CD4-positive, alpha-beta T cell (primary cell): ENCODE measurements at regions not wholly inside any gene's neighbourhood (a gene's known extent, or its start where the extent isn't known, plus 50 kb on each side); places are given as distances from the start of the nearest gene placed in this dataset.

Experiments used
- ATAC-seq: fragments of 200-7000 bp; cut with Tn5 transposase; one replicate; pipeline ENCODE4 v1.10.0; 2022; ENCODE audit warnings: mild to moderate bottlenecking; ENCODE audit not compliant: poor library complexity
- CTCF ChIA-PET: fragments of 350-600 bp; sonication (Branson Sonifier 250); formaldehyde crosslinking; loops from one replicate; lab custom pipeline; 2021; ENCODE audit warnings: antibody characterized with exemption, inconsistent platforms; lab: Charles Lee
- POLR2A ChIA-PET: fragments of 350-600 bp; sonication (Branson Sonifier 250); formaldehyde crosslinking; loops from one replicate; lab custom pipeline; 2021; ENCODE audit warnings: antibody characterized with exemption, inconsistent platforms; lab: Charles Lee
- DNase-seq, 14 experiments: peaks; one replicate each; pipeline ENCODE4 v3.0.0-alpha.2; 2013 to 2020; ENCODE audit warnings: mixed read lengths in 2 of 14
- H3K27ac ChIP-seq, 2 donors: one replicate each; pipeline versions ENCODE4 v1.5.1 to v1.7.0; 2013; ENCODE audit warnings: low read length in 2 of 2, low read depth in 1 of 2, mild to moderate bottlenecking in 1 of 2
- H3K27me3 ChIP-seq, 2 experiments: 1 replicate in 1 of 2; 2 replicates in 1 of 2; pipeline versions ENCODE4 v1.6.1 to v1.7.0; 2013; ENCODE audit warnings: low read length in 2 of 2, control low read depth in 1 of 2, mild to moderate bottlenecking in 1 of 2, moderate library complexity in 1 of 2; ENCODE audit not compliant: insufficient read depth in 2 of 2, control insufficient read depth in 1 of 2
- H3K36me3 ChIP-seq: one replicate; pipeline ENCODE4 v1.6.1; 2013; ENCODE audit warnings: low read length, control low read depth; ENCODE audit not compliant: insufficient read depth
- H3K4me1 ChIP-seq: one replicate; pipeline ENCODE4 v1.6.1; 2013; ENCODE audit warnings: low read length, control low read depth; ENCODE audit not compliant: insufficient read depth
- H3K4me3 ChIP-seq: one replicate; pipeline ENCODE4 v1.5.1; 2013; ENCODE audit warnings: mild to moderate bottlenecking, low read length, moderate library complexity
- H3K9me3 ChIP-seq, 2 experiments: 1 replicate in 1 of 2; 2 replicates in 1 of 2; pipeline versions ENCODE4 v1.6.1 to v1.7.0; 2013; ENCODE audit warnings: low read length in 2 of 2, mild to moderate bottlenecking in 2 of 2, control low read depth in 1 of 2, moderate library complexity in 1 of 2; ENCODE audit not compliant: control insufficient read depth in 1 of 2, insufficient read depth in 1 of 2
- H3K27ac Mint-ChIP-seq: one replicate; pipeline ENCODE4 v1.8.0; 2020; ENCODE audit warnings: mixed read lengths
- H3K27me3 Mint-ChIP-seq: one replicate; pipeline ENCODE4 v1.8.0; 2021; ENCODE audit warnings: mixed read lengths
- H3K36me3 Mint-ChIP-seq: one replicate; pipeline ENCODE4 v1.8.0; 2021; ENCODE audit warnings: low read depth, mixed read lengths
- H3K4me1 Mint-ChIP-seq: one replicate; pipeline ENCODE4 v1.8.0; 2021; ENCODE audit warnings: low read depth, mixed read lengths
- H3K4me3 Mint-ChIP-seq: one replicate; pipeline ENCODE4 v1.8.0; 2020; ENCODE audit warnings: mild to moderate bottlenecking, mixed read lengths
- H3K9me3 Mint-ChIP-seq: one replicate; pipeline ENCODE4 v1.8.0; 2020; ENCODE audit warnings: mixed read lengths
- intact Hi-C, 2 experiments: fragments of 100-400 bp; cut with DNase I in 1 of 2; cut with micrococcal nuclease in 1 of 2; formaldehyde crosslinking; loops; one replicate each; pipeline versions ENCODE4 v1.15.1 to v1.9.0; 2023 to 2025; cut with DNase I, micrococcal nuclease
- TF ChIP-seq, protein P1 (sequence below): fragments of 200-600 bp; IDR thresholded peaks from one replicate; pipeline ENCODE4 v1.8.0; 2022; ENCODE audit warnings: antibody characterized with exemption, mild to moderate bottlenecking

- H3K27me3 ChIP-seq = no peaks in the 10 kb centered on the region
- DNase-seq = no peak
- POLR2A ChIA-PET = interaction anchor here (1.4 kb wide), 1 partner anchor 15 kb away, joined by 3 read pairs; no protein-coding TSS in a partner anchor
- Mint-ChIP-seq H3K27ac (peak overlapping the region; percentile 75), H3K27me3 (no peaks in the 10 kb centered on the region), H3K36me3 (no peaks in the 10 kb centered on the region), H3K4me1 (peaks cover 30% of the 10 kb centered on the region), H3K4me3 (no peak overlapping the region), H3K9me3 (no peaks in the 10 kb centered on the region)
- no peaks in the 10 kb centered on the region for H3K36me3 ChIP-seq
- TF ChIP-seq, protein P1, sequence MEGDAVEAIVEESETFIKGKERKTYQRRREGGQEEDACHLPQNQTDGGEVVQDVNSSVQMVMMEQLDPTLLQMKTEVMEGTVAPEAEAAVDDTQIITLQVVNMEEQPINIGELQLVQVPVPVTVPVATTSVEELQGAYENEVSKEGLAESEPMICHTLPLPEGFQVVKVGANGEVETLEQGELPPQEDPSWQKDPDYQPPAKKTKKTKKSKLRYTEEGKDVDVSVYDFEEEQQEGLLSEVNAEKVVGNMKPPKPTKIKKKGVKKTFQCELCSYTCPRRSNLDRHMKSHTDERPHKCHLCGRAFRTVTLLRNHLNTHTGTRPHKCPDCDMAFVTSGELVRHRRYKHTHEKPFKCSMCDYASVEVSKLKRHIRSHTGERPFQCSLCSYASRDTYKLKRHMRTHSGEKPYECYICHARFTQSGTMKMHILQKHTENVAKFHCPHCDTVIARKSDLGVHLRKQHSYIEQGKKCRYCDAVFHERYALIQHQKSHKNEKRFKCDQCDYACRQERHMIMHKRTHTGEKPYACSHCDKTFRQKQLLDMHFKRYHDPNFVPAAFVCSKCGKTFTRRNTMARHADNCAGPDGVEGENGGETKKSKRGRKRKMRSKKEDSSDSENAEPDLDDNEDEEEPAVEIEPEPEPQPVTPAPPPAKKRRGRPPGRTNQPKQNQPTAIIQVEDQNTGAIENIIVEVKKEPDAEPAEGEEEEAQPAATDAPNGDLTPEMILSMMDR = no peak
- no peak overlapping the region for H3K4me3 ChIP-seq
- intact Hi-C loops = loop anchor here in 1 of 2 experiments (5.0 kb wide), 1 partner anchor 36 kb away; no protein-coding TSS in a partner anchor
- H3K27ac ChIP-seq = no peak overlapping the region
- ATAC-seq = peak; percentile 35
- peaks cover 7% of the 10 kb centered on the region for H3K4me1 ChIP-seq
- H3K9me3 ChIP-seq = no peaks in the 10 kb centered on the region
- CTCF ChIA-PET = no interaction called here
These were observed 551.2 kb downstream of the RNF144A start for GRCh38 chr2:7468448-7468828.

DNA sequence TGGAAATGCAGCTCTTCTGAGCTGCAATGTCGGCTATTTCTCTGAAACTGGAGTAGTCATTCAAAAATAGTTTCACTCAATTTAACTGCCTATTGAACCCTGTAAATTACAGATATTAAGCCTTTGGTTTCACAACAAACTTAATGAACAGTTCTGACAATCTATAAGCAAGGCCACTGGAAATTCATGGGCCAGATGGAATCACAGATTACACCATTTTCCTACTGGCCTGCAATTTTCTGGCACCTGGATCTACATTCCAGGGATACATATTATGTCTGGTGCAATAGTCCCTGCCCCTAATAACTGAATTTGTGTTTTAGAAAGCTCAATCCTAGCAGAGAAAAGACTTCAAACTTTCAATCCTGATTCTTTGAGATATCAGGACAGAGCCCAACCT, 551.7 kb downstream of the RNF144A start:
- no peaks in the 10 kb centered on the region for H3K9me3 ChIP-seq
- peaks cover 7% of the 10 kb centered on the region for H3K4me1 ChIP-seq
- DNase-seq = no peak
- Mint-ChIP-seq H3K4me1 (peaks cover 30% of the 10 kb centered on the region), H3K27ac (no peak overlapping the region), H3K9me3 (no peaks in the 10 kb centered on the region), H3K36me3 (no peaks in the 10 kb centered on the region), H3K27me3 (no peaks in the 10 kb centered on the region), H3K4me3 (no peak overlapping the region)
- POLR2A ChIA-PET = no interaction called here
- no peaks in the 10 kb centered on the region for H3K27me3 ChIP-seq
- H3K36me3 ChIP-seq = no peaks in the 10 kb centered on the region
- no peak for ATAC-seq
- H3K4me3 ChIP-seq = no peak overlapping the region
- TF ChIP-seq, protein P1 = no peak
- CTCF ChIA-PET = no interaction called here
- intact Hi-C loops = loop anchor here in 1 of 2 experiments (5.0 kb wide), 1 partner anchor 37 kb away; no protein-coding TSS in a partner anchor
- H3K27ac ChIP-seq = no peak overlapping the region

DNA sequence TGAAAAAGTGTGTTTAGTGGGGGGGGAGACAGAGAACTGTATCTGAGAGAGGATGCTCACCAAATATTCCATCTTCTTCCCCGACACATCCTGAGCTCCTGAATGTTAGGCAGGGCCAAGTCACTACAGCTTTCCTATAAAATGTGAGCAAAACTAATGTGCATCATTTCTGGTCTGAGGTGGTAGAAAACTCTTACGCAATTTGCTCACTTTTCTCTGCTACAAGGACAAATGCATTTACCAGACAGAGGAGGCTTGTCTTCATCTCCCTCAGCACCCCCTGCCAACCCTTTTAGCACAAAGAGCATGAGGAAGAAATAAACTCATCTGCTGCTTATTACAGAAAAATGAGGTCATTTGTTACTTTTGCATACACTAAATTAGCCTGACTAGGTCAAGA, 554.0 kb downstream of the RNF144A start:
- POLR2A ChIA-PET = no interaction called here
- H3K4me3 ChIP-seq = no peak overlapping the region
- H3K4me1 Mint-ChIP-seq = peaks cover 30% of the 10 kb centered on the region
- intact Hi-C loops = no loop called here
- no peak overlapping the region for H3K4me3 Mint-ChIP-seq
- H3K27ac ChIP-seq = no peak overlapping the region
- H3K4me1 ChIP-seq = peaks cover 7% of the 10 kb centered on the region
- H3K36me3 ChIP-seq = no peaks in the 10 kb centered on the region
- no peaks in the 10 kb centered on the region for H3K27me3 Mint-ChIP-seq
- H3K27ac Mint-ChIP-seq = no peak overlapping the region
- no peaks in the 10 kb centered on the region for H3K9me3 Mint-ChIP-seq
- ATAC-seq = no peak
- TF ChIP-seq, protein P1 = no peak
- H3K9me3 ChIP-seq = no peaks in the 10 kb centered on the region
- CTCF ChIA-PET = no interaction called here
- no peaks in the 10 kb centered on the region for H3K27me3 ChIP-seq
- no peaks in the 10 kb centered on the region for H3K36me3 Mint-ChIP-seq
- no peak for DNase-seq
